COR-L47 (cell line): ENCODE measurements at regions not wholly inside any gene's neighbourhood (a gene's known extent, or its start where the extent isn't known, plus 50 kb on each side); places are given as distances from the start of the nearest gene placed in this dataset.
A peak's percentile ranks its signal among the peaks of the same experiment; 100 is the strongest.

ENCODE experiments used
- DNase-seq: peaks from one replicate; lab custom pipeline; 2025; lab: John Stamatoyannopoulos, UW

DNA sequence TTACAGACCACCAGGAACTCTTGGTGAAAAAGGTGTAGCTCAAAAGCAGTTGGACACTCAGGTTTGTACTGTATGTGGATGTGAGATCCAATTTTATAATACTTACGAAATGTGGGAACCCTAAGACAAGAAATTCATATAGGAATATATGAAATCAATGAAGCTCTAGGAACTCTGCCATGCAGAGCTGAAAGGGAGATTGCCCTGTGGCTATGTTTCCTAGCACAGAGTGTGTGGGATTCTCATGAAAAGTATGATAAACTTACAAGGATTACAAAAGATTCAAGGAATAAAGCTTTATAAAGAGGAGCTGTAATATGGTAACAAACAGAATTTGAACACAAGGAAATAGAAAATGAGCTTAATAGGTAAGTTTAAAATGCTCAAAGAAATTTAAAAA lies 205.7 kb upstream of the FAM83B start:
- no peak for DNase-seq

DNA sequence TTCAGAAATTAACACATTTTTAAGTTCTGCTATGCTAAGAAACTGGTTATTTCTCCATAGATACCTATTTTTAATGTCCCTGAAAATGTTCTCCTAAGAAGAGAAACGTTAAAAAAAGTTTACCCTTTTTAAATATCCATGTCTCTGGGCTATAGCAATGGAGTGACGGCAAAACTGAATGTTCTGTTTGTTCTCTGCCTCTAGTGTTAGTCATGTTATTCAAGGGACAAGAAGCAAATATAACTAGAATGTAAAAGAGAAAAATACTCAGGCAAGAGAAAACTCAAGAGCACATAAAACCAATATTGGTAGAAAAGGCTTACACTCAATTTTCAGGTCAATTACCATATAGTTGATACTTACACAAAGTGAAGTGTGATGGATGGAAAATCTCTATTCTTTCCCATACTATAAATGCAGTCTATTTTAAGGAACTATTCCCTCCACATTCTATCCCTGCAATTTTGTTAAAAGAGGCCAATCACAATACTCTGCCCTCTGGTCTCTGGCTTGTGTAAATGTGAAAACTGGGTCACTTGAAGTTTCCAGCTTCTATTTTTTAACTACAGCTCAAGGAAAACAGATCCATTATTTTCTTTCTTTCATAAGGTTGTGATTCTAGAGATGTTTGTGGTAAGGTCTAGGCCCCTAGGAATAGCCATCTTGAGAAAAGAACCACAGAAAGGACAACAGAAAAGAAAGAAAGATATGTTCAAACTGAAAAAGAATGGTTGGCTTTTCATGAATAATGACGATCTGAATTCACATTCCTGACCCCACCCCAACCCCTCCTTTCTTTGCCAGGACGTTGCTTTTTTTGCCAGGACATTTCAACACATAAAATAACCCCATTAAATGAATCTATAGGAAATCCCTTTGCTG lies 200.3 kb upstream of the FAM83B start:
- no peak for DNase-seq

DNA sequence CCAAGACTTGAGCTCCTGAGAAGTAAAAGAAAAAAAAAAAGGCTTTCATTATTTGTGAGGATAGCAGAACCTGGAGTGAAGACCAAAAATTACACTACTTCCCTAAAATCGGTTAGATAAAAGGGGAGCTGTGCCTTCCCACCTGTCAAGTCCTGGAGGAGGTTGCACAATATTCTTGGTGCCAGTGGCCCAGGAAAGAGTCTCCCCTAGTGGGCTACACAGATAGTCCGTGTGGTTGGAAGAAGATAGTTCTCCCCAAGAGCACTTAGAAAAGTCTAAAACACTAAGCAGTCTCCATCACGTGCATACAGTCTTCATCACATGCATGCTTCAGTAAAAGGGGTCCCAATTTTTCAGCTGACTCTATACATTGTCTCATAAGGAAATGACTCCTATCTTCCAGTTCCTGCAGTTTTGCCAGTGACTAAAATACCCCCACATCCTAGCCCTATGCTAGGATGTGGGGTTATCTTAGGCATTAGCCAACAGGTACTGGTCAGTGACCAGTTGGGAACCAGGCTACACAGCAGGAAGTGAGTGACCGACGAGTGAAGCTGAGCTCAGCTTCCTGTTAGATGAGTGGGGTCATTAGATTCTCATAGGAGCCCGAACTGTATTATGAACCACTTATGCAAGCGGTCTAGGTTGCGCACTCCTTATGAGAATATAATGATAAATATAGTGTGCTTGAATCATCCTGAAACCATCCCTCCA lies 199.5 kb upstream of the FAM83B start:
- no peak for DNase-seq

DNA sequence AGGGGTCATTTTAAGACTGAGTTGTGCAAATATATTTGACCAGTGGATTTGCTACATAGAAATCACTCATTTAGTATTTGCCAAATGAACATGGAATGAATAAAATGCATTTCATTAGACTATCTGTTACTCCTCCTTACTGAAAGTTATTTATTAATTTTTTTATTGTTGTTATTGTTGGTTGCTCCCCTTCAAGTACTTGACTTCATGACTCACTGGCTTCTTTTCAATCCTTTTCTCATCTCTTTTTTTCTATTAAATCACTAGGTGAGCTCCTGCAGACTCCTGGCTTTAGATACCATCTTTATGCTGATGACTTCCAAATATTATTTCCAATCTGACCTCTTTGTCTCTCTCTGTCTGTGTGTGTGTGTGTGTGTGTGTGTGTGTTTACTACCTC lies 192.2 kb upstream of the FAM83B start:
- no peak for DNase-seq

DNA sequence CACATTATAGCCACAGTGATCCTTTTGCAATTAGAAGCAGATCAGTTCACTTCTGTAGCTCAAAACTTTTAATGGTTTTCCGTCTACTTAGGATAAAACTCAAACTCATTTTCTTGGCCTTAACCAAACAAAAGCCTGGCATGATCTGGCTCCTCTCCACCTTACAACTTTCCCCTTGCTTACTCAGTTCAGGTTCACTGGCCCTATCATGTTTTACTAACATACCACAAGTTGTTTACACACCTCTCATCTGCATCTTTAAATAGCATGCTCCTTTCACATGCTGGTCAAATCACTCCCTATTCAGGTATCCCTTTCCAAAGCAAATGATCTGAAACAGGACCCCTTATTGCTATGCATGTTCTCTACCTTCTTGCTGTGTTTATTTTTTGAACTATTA lies 191.4 kb upstream of the FAM83B start:
- DNase-seq = no peak

DNA sequence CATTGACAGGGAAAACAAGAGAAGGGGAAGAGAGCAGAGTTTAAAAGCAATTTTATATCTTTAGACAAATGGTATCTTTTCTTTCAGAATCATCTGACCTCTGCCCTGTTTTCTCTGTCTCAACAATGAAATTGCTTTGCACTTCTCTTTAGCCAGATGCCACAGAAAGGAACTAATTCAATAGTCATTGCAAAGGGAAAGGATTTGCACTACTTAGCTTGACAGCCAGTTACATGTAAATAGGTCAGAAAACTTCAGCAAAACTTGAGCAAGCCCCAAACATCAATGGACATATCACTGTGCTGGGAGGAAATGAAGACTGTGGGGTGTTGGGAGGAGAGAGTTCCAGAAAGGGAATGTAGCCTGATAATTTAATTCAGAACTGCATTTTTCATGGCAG lies 181.3 kb upstream of the FAM83B start:
- DNase-seq = no peak

DNA sequence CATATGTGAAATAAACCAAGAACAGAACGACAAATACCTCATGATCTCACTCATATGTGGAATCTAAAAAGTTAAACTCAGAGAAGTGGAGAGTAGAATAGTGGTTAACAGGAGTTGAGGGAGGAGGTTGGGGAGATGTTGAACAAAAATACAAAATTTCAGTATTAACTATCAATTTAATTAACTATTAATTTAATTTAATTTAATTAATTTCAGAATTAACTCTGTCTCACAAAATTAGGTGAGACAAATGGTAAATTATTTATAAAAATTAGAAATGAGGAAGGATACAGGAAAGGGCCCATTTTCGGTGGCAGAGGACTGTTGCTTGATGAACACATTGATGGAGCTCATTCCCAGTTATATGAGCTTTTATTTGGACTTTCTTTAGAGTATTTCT lies 166.0 kb upstream of the FAM83B start:
- no peak for DNase-seq

DNA sequence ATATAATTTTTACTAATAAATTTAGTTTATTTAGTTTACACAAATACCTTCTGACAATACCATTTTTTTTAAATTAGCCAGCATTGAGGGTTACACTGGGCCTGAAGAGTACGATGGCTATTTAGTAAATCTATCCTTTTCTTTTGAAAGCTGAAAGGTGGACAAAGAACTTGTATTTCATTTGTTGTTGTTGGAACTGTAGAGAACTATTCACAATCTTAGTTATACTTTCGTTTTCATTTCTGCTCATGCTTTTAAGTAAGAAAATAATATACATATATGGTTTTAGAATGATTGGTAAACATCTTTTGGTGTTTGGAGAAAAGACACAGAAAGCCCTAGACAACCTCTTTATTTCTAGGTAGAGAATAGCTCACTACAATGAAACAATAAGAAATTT lies 165.3 kb upstream of the FAM83B start:
- DNase-seq = no peak

DNA sequence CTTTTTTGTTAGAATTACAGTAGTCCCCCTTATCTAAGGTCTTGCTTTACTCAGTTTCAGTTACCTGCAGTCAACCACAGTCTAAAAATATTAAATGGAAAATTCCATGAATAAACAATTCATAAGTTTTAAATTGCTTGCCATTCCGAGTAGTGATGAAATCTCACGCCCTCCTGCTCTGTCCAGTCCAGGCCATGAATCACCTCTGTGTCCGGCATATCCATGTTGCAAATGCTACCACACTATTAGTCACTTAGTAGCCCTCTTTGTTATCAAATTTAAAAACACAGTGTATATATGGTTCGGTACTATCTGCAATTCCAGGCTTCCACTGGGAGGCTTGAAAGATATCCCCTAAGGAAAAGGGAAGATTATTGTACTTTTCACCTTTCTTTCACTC lies 164.6 kb upstream of the FAM83B start:
- DNase-seq = no peak

DNA sequence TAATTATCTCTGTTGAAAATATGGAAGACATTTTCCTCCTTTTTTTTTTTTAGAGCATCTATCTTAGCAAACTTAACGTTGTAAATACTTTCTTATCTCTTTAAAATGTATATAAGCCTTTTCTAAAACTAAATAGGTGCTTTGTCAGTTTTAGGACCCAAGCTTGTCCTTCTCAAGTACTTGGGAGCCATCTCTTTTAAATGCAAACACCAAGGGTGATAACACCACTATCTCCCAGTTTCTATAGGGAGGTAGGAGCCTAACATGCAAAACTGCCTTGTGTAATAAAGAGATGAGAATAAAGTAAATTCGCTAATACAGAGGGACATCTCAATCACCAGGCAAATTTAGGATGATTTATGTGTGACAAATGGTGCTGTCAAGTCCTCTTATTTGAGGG lies 157.0 kb upstream of the FAM83B start:
- no peak for DNase-seq

DNA sequence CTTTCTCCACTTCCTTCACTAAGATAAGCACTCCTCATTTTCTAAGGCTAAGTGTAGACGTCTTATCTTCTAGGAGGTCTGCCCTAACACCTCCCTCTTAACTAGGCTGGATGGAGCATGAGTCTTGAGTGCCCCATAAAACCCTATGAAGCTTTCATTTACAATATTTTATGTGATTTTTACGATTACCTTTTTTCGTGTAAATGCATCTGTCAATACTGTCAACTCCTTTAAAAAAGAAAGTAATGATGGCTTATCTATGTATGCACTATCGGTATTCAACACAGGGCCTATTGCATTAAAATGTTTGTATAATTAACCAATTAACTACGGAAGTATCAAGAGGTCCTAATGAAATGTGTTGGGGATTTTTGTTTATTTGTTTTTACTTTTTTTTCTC lies 156.0 kb upstream of the FAM83B start:
- no peak for DNase-seq

DNA sequence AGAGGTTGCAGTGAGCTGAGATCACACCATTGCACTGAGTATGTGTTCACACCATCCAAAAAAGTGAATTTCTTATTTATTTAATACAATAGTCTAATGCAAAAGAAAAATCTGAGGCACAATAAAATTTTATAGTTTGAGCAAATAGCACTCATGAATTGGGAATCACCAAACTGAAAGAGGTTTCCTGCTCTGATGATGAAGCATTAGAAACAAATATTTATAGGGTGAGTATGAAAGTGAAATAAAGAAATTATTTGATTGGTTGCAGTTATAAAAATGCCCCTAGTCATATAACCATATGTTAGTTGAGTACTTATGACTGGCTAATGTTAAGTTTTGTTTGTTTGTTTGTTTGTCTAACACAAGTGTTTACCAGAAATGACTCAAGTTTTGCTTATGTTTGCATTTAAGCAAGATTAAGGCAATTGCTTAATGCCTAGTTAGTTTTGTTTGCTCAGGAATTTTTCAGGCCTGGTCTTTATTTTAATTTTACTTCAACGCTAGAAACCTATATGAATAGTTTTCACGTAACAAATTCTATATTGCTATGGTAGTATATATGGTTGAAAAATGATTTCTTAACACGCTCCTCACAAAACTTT lies 151.5 kb upstream of the FAM83B start:
- no peak for DNase-seq

DNA sequence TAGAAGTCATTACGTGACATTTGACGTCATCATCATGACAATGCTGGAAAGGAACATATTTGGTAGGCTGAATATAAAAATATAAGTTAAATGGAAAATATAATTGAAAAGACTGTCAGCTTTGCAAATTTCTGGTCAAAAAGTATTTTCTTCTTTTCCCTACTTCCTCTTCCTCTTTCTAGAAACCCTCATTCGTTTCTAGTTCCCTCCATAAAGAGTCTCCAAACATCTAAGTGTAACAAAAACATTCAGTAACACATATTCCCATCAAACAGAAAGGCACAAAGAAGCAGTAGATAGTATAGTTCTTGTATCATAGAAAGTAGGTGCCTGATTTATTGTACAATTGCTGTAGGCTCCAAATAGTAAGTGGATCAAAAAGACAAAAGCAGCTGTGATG lies 150.8 kb upstream of the FAM83B start:
- no peak for DNase-seq

DNA sequence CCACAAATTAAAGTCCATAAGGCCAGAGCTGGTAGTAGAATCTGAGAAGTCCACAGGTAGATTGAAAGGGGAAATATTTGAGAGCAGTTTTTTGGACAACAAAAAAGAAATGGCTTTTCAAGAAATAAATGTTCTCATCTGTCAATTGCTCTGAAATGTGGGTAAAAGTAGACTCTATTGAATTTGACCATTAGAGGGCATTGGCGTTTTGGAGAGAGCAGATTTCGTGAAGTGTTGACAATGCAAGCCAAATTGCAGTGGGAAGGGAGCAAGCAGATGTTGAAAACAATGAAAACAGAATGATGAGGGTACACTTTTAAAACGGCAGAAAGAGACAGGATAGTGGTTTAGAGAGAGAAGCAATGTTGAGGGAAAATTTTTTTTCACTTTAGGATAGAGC lies 149.1 kb upstream of the FAM83B start:
- peak; percentile 59 for DNase-seq

DNA sequence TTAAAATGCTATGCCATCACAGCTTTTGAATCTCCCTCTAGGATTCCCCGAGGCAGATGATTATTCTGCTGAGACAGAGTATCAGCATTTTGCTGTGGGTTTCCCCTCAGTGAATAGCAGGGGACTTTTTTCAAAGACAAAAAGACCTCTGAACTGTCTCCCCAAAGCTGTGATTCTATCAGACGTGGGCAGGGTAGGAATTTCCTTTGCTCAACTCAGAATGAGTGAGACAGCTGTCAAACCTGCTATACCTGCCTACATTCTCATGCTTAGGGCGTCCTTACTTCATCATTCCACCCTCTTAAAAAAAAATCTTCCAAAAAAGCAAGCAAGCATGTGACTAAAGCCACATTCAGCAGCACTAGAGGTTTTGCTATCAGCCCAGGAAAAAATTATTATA lies 147.6 kb upstream of the FAM83B start:
- no peak for DNase-seq

DNA sequence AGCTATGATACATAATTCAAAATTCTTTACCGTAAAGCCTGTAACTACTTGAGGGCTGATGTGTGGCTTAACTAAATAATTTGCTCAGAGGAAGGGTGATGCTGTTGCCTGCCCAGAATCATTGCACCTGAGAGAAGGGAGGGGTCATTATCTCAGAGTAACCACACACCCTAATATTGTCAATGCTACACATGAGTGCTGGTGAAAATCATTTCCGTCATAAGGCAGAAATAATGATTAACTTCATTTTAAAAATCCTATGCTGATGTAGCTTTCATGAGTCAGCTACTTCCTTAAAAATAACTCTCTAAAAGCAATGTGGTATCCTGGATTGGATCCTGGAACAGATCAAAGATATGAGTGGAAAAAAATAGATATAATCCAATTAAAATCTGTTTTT lies 146.4 kb upstream of the FAM83B start:
- DNase-seq = no peak

DNA sequence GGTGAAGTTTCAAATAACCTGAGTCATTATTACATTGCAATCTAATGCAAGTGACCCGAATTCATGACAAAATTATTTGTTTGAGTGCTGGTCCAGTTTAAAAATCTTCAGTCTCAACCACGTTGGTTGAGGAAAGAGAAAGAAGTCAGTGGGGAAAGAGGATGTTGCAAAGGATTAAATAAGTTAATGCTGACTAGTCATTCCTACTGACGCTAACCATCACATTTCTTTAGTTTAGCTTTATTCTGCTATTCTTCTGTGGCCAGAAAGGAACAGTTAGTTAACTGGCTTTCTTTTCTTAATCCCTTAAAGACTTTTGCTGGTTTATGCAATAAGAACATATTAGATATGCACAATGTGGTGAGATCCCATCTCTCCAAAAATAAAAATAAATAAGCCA lies 143.8 kb upstream of the FAM83B start:
- DNase-seq = no peak

DNA sequence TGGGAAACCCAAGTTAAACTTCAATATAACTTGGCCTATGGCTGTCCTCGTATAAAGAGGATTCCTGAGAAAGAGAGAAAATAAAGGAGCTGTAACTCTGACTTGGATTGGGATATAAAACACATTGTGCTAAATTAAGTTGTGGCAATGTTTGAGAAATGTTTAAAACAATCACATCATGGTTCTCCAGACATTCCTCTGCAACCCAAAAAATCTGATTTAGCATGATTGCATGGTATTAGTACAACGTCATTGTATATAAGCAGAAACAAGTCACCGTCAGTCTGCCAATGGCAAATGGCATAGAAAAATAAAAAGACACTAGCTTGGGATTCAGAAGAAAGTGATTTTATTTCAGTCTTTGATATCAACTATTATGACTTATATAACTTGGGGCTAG lies 140.2 kb upstream of the FAM83B start:
- no peak for DNase-seq

DNA sequence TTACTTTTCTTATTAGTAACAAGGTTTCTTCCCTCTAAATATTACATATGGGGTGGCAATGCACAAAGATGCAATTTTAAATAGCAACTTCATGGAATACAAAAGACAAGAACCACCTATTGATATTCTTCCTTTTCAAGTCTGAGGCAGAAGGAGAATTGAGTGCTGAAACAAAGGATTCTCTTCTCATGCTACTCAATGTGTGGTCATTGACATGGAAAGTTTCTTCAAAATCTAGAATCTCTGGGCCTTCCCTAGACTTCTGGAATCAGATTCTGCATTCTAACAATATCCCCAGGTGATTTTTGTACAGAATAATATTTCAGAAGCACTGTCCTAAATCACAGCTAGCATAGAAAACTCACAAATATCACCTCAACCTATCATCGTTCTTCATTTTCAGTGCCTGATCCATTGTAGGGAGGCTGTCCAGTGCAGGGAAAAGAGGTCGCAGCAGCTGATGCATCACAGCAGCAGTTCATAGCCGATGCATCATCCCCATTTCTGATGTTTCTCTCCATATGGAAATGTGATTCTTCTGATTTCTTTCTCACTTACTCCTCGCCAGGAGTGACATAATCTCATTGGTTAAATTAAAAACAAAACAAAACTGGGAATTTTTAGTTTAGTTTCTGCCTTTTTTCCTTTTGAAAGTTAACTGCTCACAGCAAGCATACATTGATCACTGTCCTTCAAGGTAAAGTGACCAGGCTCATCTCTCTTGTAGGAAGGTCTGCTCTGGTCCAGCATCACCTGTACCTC lies 139.5 kb upstream of the FAM83B start:
- no peak for DNase-seq

DNA sequence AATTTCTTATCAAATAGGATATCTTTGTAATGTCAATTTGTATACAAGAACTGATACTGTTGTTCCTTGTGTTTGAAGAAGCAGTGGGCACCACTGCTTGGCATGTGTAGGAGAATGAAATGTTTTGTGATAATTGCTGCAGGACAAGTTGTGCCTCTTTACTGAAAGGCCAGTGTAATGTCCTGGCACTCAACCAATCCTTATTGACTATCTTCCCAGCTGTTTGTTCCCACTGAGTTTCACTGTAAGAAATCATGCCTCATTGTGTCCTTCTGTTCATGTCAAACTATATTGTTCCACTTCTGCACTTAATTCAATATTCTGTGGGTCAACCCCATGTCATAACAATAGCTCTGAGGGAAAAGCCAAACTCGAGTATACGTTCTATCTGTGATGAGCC lies 136.1 kb upstream of the FAM83B start:
- peak; percentile 36 for DNase-seq

DNA sequence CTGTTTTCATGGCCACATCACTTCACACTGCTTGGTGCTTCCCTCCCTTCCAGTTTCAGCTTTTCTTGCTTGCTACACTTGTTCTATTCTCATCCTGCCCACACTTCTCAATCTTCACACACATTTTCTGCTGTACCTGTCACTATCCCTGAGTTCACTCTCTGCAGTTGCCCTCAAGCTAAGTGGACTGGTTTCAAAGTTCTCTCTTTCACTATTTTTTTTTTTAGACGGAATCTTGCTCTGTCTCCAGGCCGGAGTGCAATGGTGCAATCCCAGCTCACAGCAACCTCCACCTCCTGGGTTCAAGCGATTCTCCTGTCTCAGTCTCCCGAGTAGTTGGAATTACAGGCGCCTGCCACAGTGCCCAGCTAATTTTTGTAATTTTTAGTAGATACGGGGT lies 130.6 kb upstream of the FAM83B start:
- no peak for DNase-seq

DNA sequence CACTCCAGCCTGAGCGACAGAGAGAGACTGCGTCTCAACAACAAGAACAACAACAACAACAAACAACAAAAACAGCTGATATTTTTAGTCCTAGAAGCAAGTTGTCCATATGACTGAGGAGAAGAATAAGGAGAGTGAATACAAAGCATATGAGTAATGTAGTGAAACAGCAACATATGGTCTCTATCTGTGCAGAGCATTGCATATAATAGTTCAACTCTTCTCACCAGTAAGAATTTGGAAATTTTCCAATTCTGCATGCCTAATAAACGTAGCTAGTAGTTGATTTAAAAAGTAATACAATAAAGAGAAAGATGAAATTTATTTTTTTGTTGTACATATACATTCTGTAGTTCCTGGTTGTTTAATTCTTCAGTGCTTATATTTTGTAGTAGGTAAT lies 129.7 kb upstream of the FAM83B start:
- no peak for DNase-seq
